Neural progenitor cell (in vitro differentiated cells): ENCODE measurements at regions not wholly inside any gene's neighbourhood (a gene's known extent, or its start where the extent isn't known, plus 50 kb on each side); places are given as distances from the start of the nearest gene placed in this dataset.

Source experiments
- DNase-seq: peaks from one replicate; pipeline ENCODE4 v3.0.0-alpha.2; 2016; ENCODE audit warnings: low spot score
- H2AFZ ChIP-seq: fragments of 200-600 bp; sonication (generic); replicated peaks from 2 replicates; pipeline ENCODE4 v1.6.1; 2016; ENCODE audit warnings: antibody characterized with exemption
- H3F3A ChIP-seq: fragments of 200-600 bp; sonication (generic); 2 replicates; pipeline ENCODE4 v1.6.1; 2016; ENCODE audit warnings: antibody characterized with exemption, low read depth
- H3K27ac ChIP-seq: fragments of 200-600 bp; sonication (generic); 2 replicates; pipeline ENCODE4 v1.5.1; 2016; ENCODE audit warnings: mild to moderate bottlenecking
- H3K27me3 ChIP-seq: fragments of 200-600 bp; sonication (generic); 2 replicates; pipeline ENCODE4 v1.6.1; 2016; ENCODE audit warnings: mild to moderate bottlenecking, moderate library complexity
- H3K36me3 ChIP-seq: fragments of 200-600 bp; sonication (generic); 2 replicates; pipeline ENCODE4 v1.5.1; 2016
- H3K4me1 ChIP-seq: fragments of 200-600 bp; sonication (generic); 2 replicates; pipeline ENCODE4 v1.6.1; 2016; ENCODE audit warnings: mixed run types
- H3K4me2 ChIP-seq: fragments of 200-600 bp; sonication (generic); 2 replicates; pipeline ENCODE4 v1.6.1; 2016
- H3K4me3 ChIP-seq: fragments of 200-600 bp; sonication (generic); 2 replicates; pipeline ENCODE4 v1.5.1; 2016
- H3K79me2 ChIP-seq: fragments of 200-600 bp; sonication (generic); 2 replicates; pipeline ENCODE4 v1.6.1; 2016; ENCODE audit warnings: low read depth
- H3K9ac ChIP-seq: fragments of 200-600 bp; sonication (generic); 2 replicates; pipeline ENCODE4 v1.6.1; 2016
- H3K9me3 ChIP-seq: fragments of 200-600 bp; sonication (generic); 2 replicates; pipeline ENCODE4 v1.5.1; 2016; ENCODE audit warnings: low read depth
- H4K20me1 ChIP-seq: fragments of 200-600 bp; sonication (generic); 2 replicates; pipeline ENCODE4 v1.6.1; 2016; ENCODE audit warnings: low read depth
- H3K27ac Mint-ChIP-seq: 3 replicates; pipeline ENCODE4 v1.8.0; 2021; ENCODE audit warnings: mixed read lengths
- H3K27me3 Mint-ChIP-seq: 2 replicates; pipeline ENCODE4 v1.8.0; 2022; ENCODE audit warnings: low read depth, mild to moderate bottlenecking, inconsistent platforms, moderate library complexity, mixed read lengths; ENCODE audit not compliant: insufficient read depth
- H3K36me3 Mint-ChIP-seq: 3 replicates; pipeline ENCODE4 v1.8.0; 2021; ENCODE audit warnings: mixed read lengths
- H3K4me1 Mint-ChIP-seq: 3 replicates; pipeline ENCODE4 v1.8.0; 2021; ENCODE audit warnings: mixed read lengths
- H3K4me3 Mint-ChIP-seq: 3 replicates; pipeline ENCODE4 v1.8.0; 2021; ENCODE audit warnings: mild to moderate bottlenecking, moderate library complexity, mixed read lengths
- H3K9me3 Mint-ChIP-seq: 3 replicates; pipeline ENCODE4 v1.8.0; 2020; ENCODE audit warnings: mixed read lengths
- CTCF ChIP-seq: fragments of 200-600 bp; sonication (generic); IDR thresholded peaks from 2 replicates; pipeline ENCODE4 v1.5.1; 2017; ENCODE audit warnings: antibody characterized with exemption, mild to moderate bottlenecking
- EZH2 ChIP-seq: fragments of 200-600 bp; sonication (generic); IDR thresholded peaks from 2 replicates; pipeline ENCODE4 v1.6.1; 2017; ENCODE audit warnings: antibody characterized with exemption, mild to moderate bottlenecking, moderate library complexity
- EZH2phosphoT487 ChIP-seq: fragments of 200-600 bp; sonication (generic); IDR thresholded peaks from 2 replicates; pipeline ENCODE4 v1.6.1; 2017; ENCODE audit warnings: antibody characterized with exemption

GRCh38 chr17:53273126-53273525 lies 549.6 kb upstream of the KIF2B start:
- H3K4me1 Mint-ChIP-seq = no peaks in the 10 kb centered on the region
- Histone ChIP-seq H3K4me2 (no peak overlapping the region), H3K9me3 (no peaks in the 10 kb centered on the region), H3K27ac (no peak overlapping the region), H3K4me3 (no peak overlapping the region), H3F3A (no peaks in the 10 kb centered on the region), H4K20me1 (no peaks in the 10 kb centered on the region), H3K36me3 (no peaks in the 10 kb centered on the region), H3K79me2 (no peaks in the 10 kb centered on the region), H2AFZ (peak overlapping the region; percentile 42), H3K27me3 (no peaks in the 10 kb centered on the region), H3K9ac (no peak overlapping the region), H3K4me1 (no peaks in the 10 kb centered on the region)
- H3K27me3 Mint-ChIP-seq = no peaks in the 10 kb centered on the region
- H3K4me3 Mint-ChIP-seq = no peak overlapping the region
- H3K36me3 Mint-ChIP-seq = no peaks in the 10 kb centered on the region
- no peak overlapping the region for H3K27ac Mint-ChIP-seq
- no peaks in the 10 kb centered on the region for H3K9me3 Mint-ChIP-seq
- DNase-seq = peak; percentile 10
- TF ChIP-seq EZH2phosphoT487 (no peak), CTCF (peak; percentile 24)

- H3K9ac ChIP-seq = no peak overlapping the region
- DNase-seq = no peak
- H3K4me3 Mint-ChIP-seq = no peak overlapping the region
- no peaks in the 10 kb centered on the region for H4K20me1 ChIP-seq
- H3K4me1 ChIP-seq = no peaks in the 10 kb centered on the region
- no peak overlapping the region for H3K27ac Mint-ChIP-seq
- no peak for TF ChIP-seq EZH2
- no peak for TF ChIP-seq EZH2phosphoT487
- TF ChIP-seq CTCF = no peak
- H3K36me3 Mint-ChIP-seq = no peaks in the 10 kb centered on the region
- H3K4me3 ChIP-seq = no peak overlapping the region
- no peaks in the 10 kb centered on the region for H3F3A ChIP-seq
- H3K36me3 ChIP-seq = no peaks in the 10 kb centered on the region
- no peaks in the 10 kb centered on the region for H3K4me1 Mint-ChIP-seq
- no peaks in the 10 kb centered on the region for H3K27me3 ChIP-seq
- H3K4me2 ChIP-seq = no peak overlapping the region
- H3K9me3 ChIP-seq = no peaks in the 10 kb centered on the region
- no peak overlapping the region for H3K27ac ChIP-seq
- no peak overlapping the region for H2AFZ ChIP-seq
- H3K79me2 ChIP-seq = no peaks in the 10 kb centered on the region
- no peaks in the 10 kb centered on the region for H3K27me3 Mint-ChIP-seq
- H3K9me3 Mint-ChIP-seq = no peaks in the 10 kb centered on the region
These were observed 551.8 kb upstream of the KIF2B start for GRCh38 chr17:53270936-53271335.

GRCh38 chr17:53264730-53265129 lies 558.0 kb upstream of the KIF2B start:
- H3K4me1 ChIP-seq = no peaks in the 10 kb centered on the region
- H2AFZ ChIP-seq = no peak overlapping the region
- Mint-ChIP-seq H3K27me3 (no peaks in the 10 kb centered on the region), H3K9me3 (no peaks in the 10 kb centered on the region), H3K4me1 (no peaks in the 10 kb centered on the region), H3K4me3 (no peak overlapping the region), H3K36me3 (no peaks in the 10 kb centered on the region), H3K27ac (no peak overlapping the region)
- H3F3A ChIP-seq = no peaks in the 10 kb centered on the region
- no peak overlapping the region for H3K4me2 ChIP-seq
- H3K9ac ChIP-seq = no peak overlapping the region
- H3K36me3 ChIP-seq = no peaks in the 10 kb centered on the region
- TF ChIP-seq EZH2 (no peak), CTCF (no peak), EZH2phosphoT487 (no peak)
- no peaks in the 10 kb centered on the region for H3K27me3 ChIP-seq
- H3K9me3 ChIP-seq = no peaks in the 10 kb centered on the region
- H3K27ac ChIP-seq = no peak overlapping the region
- no peaks in the 10 kb centered on the region for H4K20me1 ChIP-seq
- H3K4me3 ChIP-seq = no peak overlapping the region
- no peak for DNase-seq
- no peaks in the 10 kb centered on the region for H3K79me2 ChIP-seq
